Esophagus muscularis mucosa (tissue), 4 donors: ENCODE measurements at regions not wholly inside any gene's neighbourhood (a gene's known extent, or its start where the extent isn't known, plus 50 kb on each side); places are given as distances from the start of the nearest gene placed in this dataset.

Source experiments
- DNase-seq: peaks from one replicate; pipeline ENCODE4 v3.0.0-alpha.2; 2017; ENCODE audit errors: extremely low spot score
- H3K27ac ChIP-seq, 4 donors: fragments of 200-600 bp; sonication (generic); replicated peaks in 1 of 4; 1 replicate in 3 of 4; 2 replicates in 1 of 4; pipeline ENCODE4 v1.5.1; 2016 to 2019; ENCODE audit warnings: mild to moderate bottlenecking in 1 of 4
- H3K27me3 ChIP-seq, 4 donors: fragments of 200-600 bp; sonication (generic); one replicate each; pipeline versions ENCODE4 v1.5.1 to v1.6.0; 2016 to 2019
- H3K36me3 ChIP-seq, 4 donors: fragments of 200-600 bp; sonication (generic); one replicate each; pipeline ENCODE4 v1.5.1; 2016 to 2019
- H3K4me1 ChIP-seq, 4 donors: fragments of 200-600 bp; sonication (generic); one replicate each; pipeline ENCODE4 v1.5.1; 2016 to 2019
- H3K4me3 ChIP-seq, 4 donors: fragments of 200-600 bp; sonication (generic); 1 replicate in 2 of 4; 2 replicates in 2 of 4; pipeline ENCODE4 v1.5.1; 2016 to 2019; ENCODE audit warnings: mild to moderate bottlenecking in 4 of 4, moderate library complexity in 1 of 4
- H3K9me3 ChIP-seq, 4 donors: fragments of 200-600 bp; sonication (generic); 1 replicate in 3 of 4; 2 replicates in 1 of 4; pipeline ENCODE4 v1.5.1; 2016 to 2019
- CTCF ChIP-seq, 3 experiments: fragments of 200-600 bp in 2 of 3; fragments of 450-650 bp in 1 of 3; sonication (generic) in 2 of 3; IDR thresholded peaks; one replicate each; pipeline ENCODE4 v1.5.1; 2017 to 2019; ENCODE audit warnings: antibody characterized with exemption in 3 of 3, mild to moderate bottlenecking in 2 of 3, moderate library complexity in 1 of 3
- EP300 ChIP-seq: sonication (generic); formaldehyde crosslinking; IDR thresholded peaks from one replicate; pipeline ENCODE4 v1.6.1; 2017; ENCODE audit warnings: antibody characterized with exemption
- POLR2A ChIP-seq: fragments of 450-650 bp; IDR thresholded peaks from one replicate; pipeline ENCODE4 v1.6.1; 2017; ENCODE audit warnings: antibody characterized with exemption, moderate library complexity, mild to moderate bottlenecking, low read depth
- POLR2AphosphoS5 ChIP-seq, 2 donors: sonication (generic); formaldehyde crosslinking; IDR thresholded peaks; one replicate each; pipeline ENCODE4 v1.6.1; 2017; ENCODE audit warnings: antibody characterized with exemption in 2 of 2
- WGBS: methylation state at CpG from one replicate; pipeline ENCODE4 v1.1.5; 2018; 5-methylcytosine and 5-hydroxymethylcytosine counted together
- intact Hi-C: fragments of 100-400 bp; cut with DNase I; formaldehyde crosslinking; loops from one replicate; pipeline ENCODE4 v1.15.1; 2023
- small RNA-seq, 3 donors: library from RNA; depleted of rRNA; stranded (forward); fragments of <200 nt; gene quantifications; one replicate each; pipeline ENCODE3, GENCODE V24; 2016

DNA sequence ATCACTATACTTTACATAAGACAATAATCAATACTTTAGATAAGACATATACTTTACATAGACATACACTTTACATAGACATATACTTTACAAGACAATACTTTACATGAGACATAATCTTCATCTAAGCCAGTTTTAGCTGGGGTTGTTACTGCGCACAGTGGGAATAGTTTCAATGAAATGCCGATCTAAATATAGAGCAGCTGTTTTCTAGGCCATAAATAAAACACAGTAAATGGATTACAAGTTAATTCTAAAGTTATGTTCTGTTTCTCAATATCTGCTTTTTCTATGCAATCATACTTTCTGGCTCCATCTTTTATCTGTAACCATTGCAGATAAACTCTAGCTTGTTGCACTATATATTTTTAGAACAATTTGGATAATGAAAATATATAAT is 1470.6 kb upstream of the PABPC4L start:
- Histone ChIP-seq H3K27ac (no peak overlapping the region), H3K9me3 (no peaks in the 10 kb centered on the region), H3K4me1 (no peaks in the 10 kb centered on the region), H3K27me3 (no peaks in the 10 kb centered on the region), H3K4me3 (no peak overlapping the region), H3K36me3 (no peaks in the 10 kb centered on the region)
- intact Hi-C loops = no loop called here
- TF ChIP-seq POLR2AphosphoS5 (IDR thresholded peaks at IDR 0.05) (no peak), EP300 (no peak), CTCF (IDR thresholded peaks at IDR 0.05) (no peak), POLR2A (no peak)
- 80% methylated on average over 2 of the region's 2 CpGs for WGBS
- DNase-seq = no peak

GRCh38 chr4:135670548-135670947 is 1469.0 kb upstream of the PABPC4L start:
- Histone ChIP-seq H3K27ac (no peak overlapping the region), H3K4me1 (no peaks in the 10 kb centered on the region), H3K27me3 (no peaks in the 10 kb centered on the region), H3K4me3 (no peak overlapping the region), H3K36me3 (no peaks in the 10 kb centered on the region), H3K9me3 (no peaks in the 10 kb centered on the region)
- intact Hi-C loops = no loop called here
- no peak for DNase-seq
- TF ChIP-seq EP300 (no peak), CTCF (IDR thresholded peaks at IDR 0.05) (no peak), POLR2AphosphoS5 (IDR thresholded peaks at IDR 0.05) (no peak), POLR2A (no peak)

Small RNAs in the stretch of these regions (small RNA-seq; reads per million reads assigned to genes)
- gene RNU1-89P (0 reads per million in 3 donors), gene SERF1AP1 (0 reads per million in 3 donors)
